Endothelial cell of hepatic sinusoid (primary cell): ENCODE measurements at regions not wholly inside any gene's neighbourhood (a gene's known extent, or its start where the extent isn't known, plus 50 kb on each side); places are given as distances from the start of the nearest gene placed in this dataset.

Source experiments
- in situ Hi-C: cut with HindIII; loops from 2 replicates; pipeline ENCODE4 v1.10.0; 2017; ENCODE audit warnings: low sequenced_read_pairs

- in situ Hi-C loops, result no loop called here
Measured at GRCh38 chr2:147712051-147712450, 132.8 kb upstream of the ACVR2A start.

- in situ Hi-C loops, result no loop called here
Measured at GRCh38 chr2:147711031-147711430, 133.8 kb upstream of the ACVR2A start.

DNA sequence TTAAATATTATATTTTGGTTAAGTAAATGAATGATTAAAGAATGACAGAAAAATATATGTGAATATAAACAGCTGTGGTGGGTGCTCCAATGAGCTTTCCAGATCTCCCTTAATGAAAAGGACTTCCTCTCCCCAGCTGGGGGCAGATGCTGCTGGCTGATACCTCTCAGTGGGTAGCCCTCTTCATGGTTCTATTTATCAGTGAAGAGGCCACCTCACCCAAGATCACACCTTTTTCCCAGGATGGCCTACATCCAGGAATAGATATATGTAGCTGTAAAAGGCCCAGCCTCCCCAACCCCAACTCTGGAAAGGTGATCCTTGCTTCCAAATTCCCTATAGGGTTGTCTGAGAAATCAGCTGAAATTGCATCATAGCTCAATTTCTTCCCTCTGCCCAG lies 135.2 kb upstream of the ACVR2A start:
- in situ Hi-C loops, result loop anchor here (5.0 kb wide), 1 partner anchor 92 kb away; no protein-coding TSS in a partner anchor

GRCh38 chr2:147703171-147703570 lies 141.7 kb upstream of the ACVR2A start:
- in situ Hi-C loops, result no loop called here

DNA sequence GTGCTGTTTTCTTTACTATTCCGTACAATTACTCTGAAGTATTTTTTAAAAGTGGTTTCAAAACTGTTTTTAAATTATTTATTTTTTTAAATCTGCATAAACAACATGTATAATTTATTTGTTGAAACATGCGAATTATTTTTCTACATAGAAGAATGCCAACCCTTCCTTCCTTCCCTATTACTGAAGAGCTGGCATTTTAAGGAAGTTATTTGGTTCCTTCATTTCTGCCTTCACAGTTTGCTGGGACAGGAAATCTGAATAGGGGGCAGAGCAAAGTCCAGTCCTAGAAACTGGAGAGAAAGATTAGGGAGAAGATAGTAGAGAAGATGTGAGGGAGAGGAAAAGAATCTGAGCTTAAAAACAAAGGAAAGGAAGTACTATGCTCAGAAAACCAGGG lies 146.7 kb upstream of the ACVR2A start:
- in situ Hi-C loops, result no loop called here

DNA sequence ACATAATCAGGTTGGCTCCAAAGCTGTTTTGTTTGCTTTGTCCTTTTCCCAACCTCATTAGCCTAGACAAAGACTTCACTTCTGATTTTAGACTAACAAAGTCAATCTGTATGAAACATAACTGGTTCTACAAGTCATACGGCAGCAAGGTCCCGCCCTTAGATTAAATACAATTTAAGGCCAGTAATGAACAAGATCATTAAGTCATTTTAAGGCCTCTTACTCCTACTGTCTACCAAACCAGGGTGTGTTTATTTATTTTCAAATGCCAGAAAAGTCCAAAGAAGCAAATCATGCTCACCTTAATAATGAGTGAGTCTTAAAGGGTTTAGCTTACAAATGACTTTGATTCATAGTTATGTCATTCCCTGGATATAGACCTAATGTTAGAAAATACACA lies 148.4 kb upstream of the ACVR2A start:
- in situ Hi-C loops, result no loop called here

DNA sequence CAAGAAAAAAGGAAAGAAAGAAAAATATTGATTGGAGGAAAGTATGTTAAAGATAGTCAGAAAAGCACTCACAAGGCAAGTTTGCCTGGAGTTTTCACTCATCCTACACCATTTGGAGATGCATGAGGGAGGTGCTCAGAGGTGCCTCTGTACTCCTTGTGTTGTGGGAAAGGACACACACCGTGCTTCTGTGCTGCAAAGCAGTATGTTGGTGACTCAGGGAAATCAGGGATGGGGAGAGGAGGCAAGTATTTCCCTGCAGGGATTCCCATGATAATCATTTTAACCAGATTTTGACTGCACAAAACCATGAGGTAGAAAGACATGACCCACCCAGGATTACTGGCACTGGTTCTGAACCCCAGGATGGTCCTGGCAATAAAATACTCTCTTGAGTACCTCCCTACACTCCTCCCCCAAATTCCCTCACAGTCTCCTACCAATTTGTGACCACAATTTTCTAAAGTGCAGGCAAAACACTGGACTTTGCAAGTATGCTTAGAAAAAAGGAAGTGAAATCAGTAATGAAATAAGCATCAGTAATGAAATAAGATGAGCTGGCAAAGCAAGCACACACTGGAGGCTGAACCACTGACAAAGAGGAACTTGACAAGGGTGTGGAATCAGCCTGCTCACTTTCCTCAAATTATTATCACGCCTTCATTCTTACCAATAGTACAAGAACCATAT lies 155.5 kb upstream of the ACVR2A start:
- in situ Hi-C loops, result no loop called here

DNA sequence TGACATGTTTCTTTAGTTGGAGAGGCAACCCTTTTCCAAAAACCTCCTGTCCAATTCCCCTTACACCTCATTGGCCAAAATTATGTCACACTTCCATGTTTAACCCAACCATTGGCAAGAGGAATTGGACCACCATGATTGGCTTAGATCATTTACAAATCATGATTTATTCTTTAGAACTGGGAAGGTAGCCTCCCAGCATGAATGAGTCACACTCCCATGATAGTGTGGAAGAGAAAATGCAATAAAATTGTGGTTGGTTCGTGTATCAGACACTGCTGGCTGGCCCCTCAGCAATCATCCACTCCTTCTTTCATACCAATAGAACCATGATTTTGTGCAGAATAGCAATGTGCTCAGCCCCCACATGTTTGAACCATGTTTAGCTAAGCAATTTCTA lies 156.6 kb upstream of the ACVR2A start:
- in situ Hi-C loops, result no loop called here

DNA sequence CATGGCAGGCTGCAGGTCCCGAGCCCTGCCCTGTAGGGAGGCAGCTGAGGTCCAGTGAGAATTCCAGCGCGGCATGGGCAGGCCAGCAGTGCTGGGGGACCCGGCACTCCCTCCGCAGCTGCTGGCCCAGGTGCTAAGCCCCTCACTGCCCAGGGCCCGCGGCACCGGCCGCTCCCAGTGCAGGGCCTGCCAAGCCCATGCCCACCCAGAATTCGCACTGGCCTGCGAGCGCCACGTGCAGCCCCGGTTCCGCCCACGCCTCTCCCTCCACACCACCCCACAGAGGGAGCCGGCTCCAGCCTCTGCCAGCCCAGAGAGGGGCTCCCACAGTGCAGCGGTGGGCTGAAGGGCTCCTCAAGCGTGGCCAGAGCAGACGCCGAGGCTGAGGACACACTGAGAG lies 158.5 kb upstream of the ACVR2A start:
- in situ Hi-C loops, result no loop called here

GRCh38 chr2:147684903-147685302 lies 159.9 kb upstream of the ACVR2A start:
- in situ Hi-C loops, result no loop called here

GRCh38 chr2:147683380-147683779 lies 161.4 kb upstream of the ACVR2A start:
- in situ Hi-C loops, result no loop called here

- in situ Hi-C loops, result no loop called here
Measured at GRCh38 chr2:147681093-147681492, 163.7 kb upstream of the ACVR2A start.

GRCh38 chr2:147679955-147680531 lies 164.8 kb upstream of the ACVR2A start:
- in situ Hi-C loops, result no loop called here

- in situ Hi-C loops, result no loop called here
Measured at GRCh38 chr2:147679191-147679954, 165.5 kb upstream of the ACVR2A start.

DNA sequence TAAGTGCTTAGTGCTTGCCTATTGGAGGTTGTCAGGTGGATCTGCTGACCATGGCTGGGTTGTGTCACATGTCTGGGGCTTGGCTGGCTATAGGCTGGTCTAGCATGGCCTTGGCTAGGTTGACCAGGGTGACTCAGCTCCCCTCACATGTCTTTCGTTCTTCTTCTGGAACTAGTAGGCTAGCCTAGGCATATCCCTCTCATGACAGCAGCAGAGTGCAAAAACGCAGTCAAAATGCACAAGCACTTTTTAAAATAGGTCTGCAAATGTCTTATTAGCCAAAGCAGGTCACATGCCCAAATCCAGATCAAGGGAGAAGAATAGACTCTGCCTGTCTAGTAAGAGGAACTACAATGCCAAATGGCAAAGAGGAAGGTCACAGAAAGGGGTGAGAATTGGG lies 179.7 kb upstream of the ACVR2A start:
- in situ Hi-C loops, result no loop called here

GRCh38 chr2:147663962-147664361 lies 180.9 kb upstream of the ACVR2A start:
- in situ Hi-C loops, result no loop called here

- in situ Hi-C loops, result no loop called here
Measured at GRCh38 chr2:147663153-147663961, 181.5 kb upstream of the ACVR2A start.

GRCh38 chr2:147662221-147662620 lies 182.6 kb upstream of the ACVR2A start:
- in situ Hi-C loops, result no loop called here

DNA sequence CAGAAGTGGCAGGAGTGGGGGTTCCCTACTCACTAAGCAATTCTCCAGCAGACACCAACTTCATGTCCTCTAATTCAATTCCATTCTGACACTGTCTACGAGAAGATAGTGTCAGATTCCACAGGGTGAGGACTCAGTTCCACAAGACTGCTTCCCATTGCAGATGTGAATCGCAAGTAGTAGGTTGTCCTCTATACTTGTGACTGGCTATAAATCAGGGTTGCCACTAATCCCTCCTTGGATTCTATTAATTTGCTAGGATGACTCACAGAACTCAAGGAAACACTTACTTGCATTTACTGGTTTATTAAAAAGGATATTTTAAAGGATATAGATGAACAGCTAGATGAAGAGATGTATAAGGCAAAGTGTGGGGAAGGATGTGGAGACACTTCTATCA lies 184.1 kb upstream of the ACVR2A start:
- in situ Hi-C loops, result no loop called here

GRCh38 chr2:147659051-147659450 lies 185.8 kb upstream of the ACVR2A start:
- in situ Hi-C loops, result no loop called here
